ENCODE measurements at regions not wholly inside any gene's neighbourhood (a gene's known extent, or its start where the extent isn't known, plus 50 kb on each side); places are given as distances from the start of the nearest gene placed in this dataset.

- DNase-seq (ENCODE audit: low read depth) = no peak
These were observed 317.6 kb upstream of the CNKSR2 start for GRCh38 chrX:21056622-21057021.

- no peak for DNase-seq (ENCODE audit: low read depth)
These were observed 327.2 kb upstream of the CNKSR2 start for GRCh38 chrX:21047034-21047455.

GRCh38 chrX:21014326-21014725 lies 359.9 kb upstream of the CNKSR2 start:
- no peak for DNase-seq (ENCODE audit: low read depth)

- DNase-seq (ENCODE audit: low read depth) = no peak
These were observed 369.4 kb upstream of the CNKSR2 start for GRCh38 chrX:21004835-21005234.

GRCh38 chrX:20995829-20996228 lies 378.4 kb upstream of the CNKSR2 start:
- no peak for DNase-seq (ENCODE audit: low read depth)

- DNase-seq (ENCODE audit: low read depth) = no peak
These were observed 384.9 kb upstream of the CNKSR2 start for GRCh38 chrX:20989361-20989760.

- no peak for DNase-seq (ENCODE audit: low read depth)
These were observed 385.4 kb upstream of the CNKSR2 start for GRCh38 chrX:20988804-20989203.

DNA sequence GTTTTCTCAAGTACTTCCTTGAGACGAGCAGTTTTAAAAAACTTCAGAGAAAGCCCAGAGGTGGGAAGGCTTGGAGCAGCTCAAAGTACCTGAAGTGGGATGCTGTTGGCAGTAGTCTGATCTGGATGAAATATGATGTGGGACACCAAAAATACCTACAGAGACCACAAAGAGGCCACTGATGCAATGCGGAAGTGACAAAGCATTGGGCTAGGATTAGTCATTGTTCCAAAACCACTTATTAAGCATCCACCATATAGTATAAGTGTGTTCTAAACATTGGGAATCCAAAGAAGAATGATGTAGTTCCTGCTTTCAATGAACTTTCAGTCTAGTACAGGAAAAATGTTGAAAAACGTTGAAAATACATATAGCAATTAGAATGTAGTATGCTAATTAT lies 386.1 kb upstream of the CNKSR2 start:
- no peak for DNase-seq (ENCODE audit: low read depth)

- DNase-seq (ENCODE audit: low read depth) = no peak
These were observed 393.8 kb upstream of the CNKSR2 start for GRCh38 chrX:20980426-20980825.

DNA sequence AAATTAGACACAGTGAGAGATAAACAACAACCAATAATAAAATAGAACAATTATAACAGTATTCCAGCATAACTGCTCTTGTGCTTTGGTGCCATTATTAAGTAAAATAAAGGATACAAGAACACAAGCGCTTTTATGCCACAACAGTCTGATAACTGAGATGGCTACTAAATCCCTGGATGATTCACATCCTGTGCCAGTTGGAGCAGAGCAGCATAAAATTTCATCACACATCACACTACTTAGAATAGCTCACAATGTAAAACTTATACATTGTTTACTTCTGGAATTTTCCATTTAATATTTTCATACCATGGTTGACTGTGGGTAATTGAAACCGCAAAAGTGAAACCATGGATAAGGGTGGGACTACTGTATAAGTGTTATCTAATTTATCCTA lies 399.9 kb upstream of the CNKSR2 start:
- DNase-seq (ENCODE audit: low read depth) = no peak

- DNase-seq (ENCODE audit: low read depth) = no peak
These were observed 401.2 kb upstream of the CNKSR2 start for GRCh38 chrX:20973038-20973437.

DNA sequence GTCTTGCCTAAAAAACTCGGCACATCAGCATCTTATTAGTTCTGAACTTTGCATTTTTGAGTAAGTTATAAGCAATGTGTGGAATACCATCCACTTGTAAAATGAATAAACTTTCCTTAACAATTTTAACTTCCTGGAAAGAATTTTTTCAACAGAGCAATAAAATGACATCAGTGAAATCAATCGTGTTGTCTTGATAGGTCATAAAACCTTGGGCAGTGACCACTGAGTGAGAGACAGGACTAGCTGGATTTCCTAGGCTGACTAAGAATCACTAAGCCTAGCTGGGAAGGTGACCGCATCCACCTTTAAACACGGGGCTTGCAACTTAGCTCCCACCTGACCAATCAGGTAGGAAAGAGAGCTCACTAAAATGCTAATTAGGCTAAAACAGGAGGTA lies 403.0 kb upstream of the CNKSR2 start:
- DNase-seq (ENCODE audit: low read depth) = no peak

GRCh38 chrX:20969565-20969964 lies 404.7 kb upstream of the CNKSR2 start:
- DNase-seq (ENCODE audit: low read depth) = no peak

GRCh38 chrX:20968996-20969395 lies 405.2 kb upstream of the CNKSR2 start:
- peak; percentile 36 for DNase-seq (ENCODE audit: low read depth)

- DNase-seq (ENCODE audit: low read depth) = no peak
These were observed 406.5 kb upstream of the CNKSR2 start for GRCh38 chrX:20967725-20968124.

- DNase-seq (ENCODE audit: low read depth) = no peak
These were observed 408.8 kb upstream of the CNKSR2 start for GRCh38 chrX:20965270-20966044.

GRCh38 chrX:20954014-20954413 lies 420.2 kb upstream of the CNKSR2 start:
- no peak for DNase-seq (ENCODE audit: low read depth)

GRCh38 chrX:20952180-20952579 lies 422.0 kb upstream of the CNKSR2 start:
- DNase-seq (ENCODE audit: low read depth) = no peak

DNA sequence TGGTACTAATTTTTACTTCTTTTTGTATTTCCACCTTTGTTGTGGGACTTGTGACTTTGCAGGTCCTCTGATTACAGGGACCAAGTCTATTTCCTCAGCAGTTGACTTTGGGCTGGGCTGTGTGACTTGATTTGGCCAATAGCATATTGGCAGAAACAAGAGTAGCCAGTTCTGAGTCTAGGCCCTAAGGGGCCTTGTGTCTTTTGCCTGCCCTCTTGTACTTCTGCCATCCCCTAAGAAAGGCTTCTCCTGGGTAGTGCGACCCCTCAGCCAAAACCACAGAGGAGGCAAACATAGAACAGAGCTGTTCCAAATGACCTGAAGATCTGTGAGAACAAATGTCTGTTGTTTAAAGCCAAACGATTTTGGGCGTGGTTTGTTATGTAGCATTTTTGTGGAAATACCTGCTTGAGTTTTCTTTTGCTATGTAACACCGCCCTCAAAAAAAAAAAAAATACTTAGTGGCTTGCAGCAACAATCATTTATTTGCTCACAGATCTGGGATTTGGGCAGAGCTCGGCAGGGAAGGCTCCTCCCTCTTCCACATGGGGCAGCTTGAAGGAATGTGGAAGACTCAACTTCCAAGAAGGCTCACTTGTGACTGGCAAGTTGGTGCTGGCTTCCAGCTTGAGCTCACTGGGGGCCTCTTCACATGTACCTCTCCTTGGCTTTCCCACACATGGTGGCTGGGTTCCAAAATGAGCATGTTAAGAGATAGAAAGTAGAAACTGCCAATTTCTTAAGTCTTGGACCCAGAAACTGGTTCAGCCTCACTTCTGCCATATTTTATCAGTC lies 423.0 kb upstream of the CNKSR2 start:
- no peak for DNase-seq (ENCODE audit: low read depth)

- DNase-seq (ENCODE audit: low read depth) = no peak
These were observed 426.8 kb upstream of the CNKSR2 start for GRCh38 chrX:20947411-20947912.

DNA sequence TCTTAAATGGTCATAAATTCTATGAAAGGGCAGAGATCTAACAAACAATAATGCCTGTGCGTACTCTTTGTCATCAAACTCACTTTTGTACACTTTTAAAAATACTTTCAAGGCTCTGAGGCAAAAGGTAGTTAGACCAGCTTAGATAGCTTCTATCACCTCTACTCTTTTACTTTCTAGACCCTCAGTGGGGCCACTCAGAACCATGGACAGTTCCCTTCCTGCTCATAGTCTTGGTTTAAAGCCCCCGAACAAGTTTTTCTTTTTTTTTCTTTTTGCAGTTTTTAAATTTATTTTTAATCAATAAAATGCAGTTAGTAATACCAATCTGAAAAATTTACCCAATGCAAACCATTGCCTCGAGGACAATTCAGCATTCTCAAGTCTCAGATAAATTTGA lies 460.5 kb upstream of the CNKSR2 start:
- no peak for DNase-seq (ENCODE audit: low read depth)

GRCh38 chrX:20906571-20906970 lies 467.6 kb upstream of the CNKSR2 start:
- no peak for DNase-seq (ENCODE audit: low read depth)

GRCh38 chrX:20884565-20884964 lies 489.7 kb upstream of the CNKSR2 start:
- no peak for DNase-seq (ENCODE audit: low read depth)

Data from HS-27A (cell line).